WERI-Rb-1 (cell line): ENCODE measurements at regions not wholly inside any gene's neighbourhood (a gene's known extent, or its start where the extent isn't known, plus 50 kb on each side); places are given as distances from the start of the nearest gene placed in this dataset.

Experiments
- DNase-seq: peaks from one replicate; pipeline ENCODE4 v3.0.0-alpha.2; 2020
- H3K27ac ChIP-seq: fragments of 250-450 bp; sonication (Bioruptor Pico); 2 replicates; pipeline ENCODE4 v1.5.1; 2020; ENCODE audit warnings: mild to moderate bottlenecking, moderate library complexity
- H3K27me3 ChIP-seq: fragments of 250-450 bp; sonication (Bioruptor Pico); 2 replicates; pipeline ENCODE4 v1.5.1; 2021; ENCODE audit warnings: mild to moderate bottlenecking, low read depth, moderate library complexity; ENCODE audit not compliant: insufficient read depth, severe bottlenecking
- H3K36me3 ChIP-seq: fragments of 250-450 bp; sonication (Bioruptor Pico); 2 replicates; pipeline ENCODE4 v1.5.1; 2020; ENCODE audit warnings: mild to moderate bottlenecking, moderate library complexity
- H3K4me3 ChIP-seq: 2 replicates; pipeline ENCODE4 v1.5.1; 2011; ENCODE audit warnings: low read depth, mild to moderate bottlenecking, control low read depth, low read length
- H3K9me3 ChIP-seq: fragments of 250-450 bp; sonication (Bioruptor Pico); 2 replicates; pipeline ENCODE4 v1.5.1; 2021; ENCODE audit warnings: mild to moderate bottlenecking, moderate library complexity; ENCODE audit not compliant: severe bottlenecking
- CTCF ChIP-seq: IDR thresholded peaks from 2 replicates; pipeline ENCODE4 v1.5.1; 2011; ENCODE audit warnings: low read depth, mild to moderate bottlenecking, control low read depth, inconsistent platforms, low read length

GRCh38 chr6:19331089-19331488 lies 506.1 kb upstream of the ID4 start:
- no peak for DNase-seq
- Histone ChIP-seq H3K36me3 (no peaks in the 10 kb centered on the region), H3K27me3 (no peaks in the 10 kb centered on the region), H3K27ac (no peak overlapping the region), H3K9me3 (no peaks in the 10 kb centered on the region), H3K4me3 (no peak overlapping the region)
- TF ChIP-seq CTCF: no peak

GRCh38 chr6:19332806-19333460 lies 504.2 kb upstream of the ID4 start:
- no peaks in the 10 kb centered on the region for H3K9me3 ChIP-seq
- H3K27ac ChIP-seq: no peak overlapping the region
- no peaks in the 10 kb centered on the region for H3K36me3 ChIP-seq
- no peaks in the 10 kb centered on the region for H3K27me3 ChIP-seq
- no peak overlapping the region for H3K4me3 ChIP-seq
- TF ChIP-seq CTCF: no peak
- DNase-seq: no peak

- Histone ChIP-seq H3K4me3 (no peak overlapping the region), H3K9me3 (no peaks in the 10 kb centered on the region)
These were observed 503.2 kb upstream of the ID4 start for GRCh38 chr6:19333936-19334335.

GRCh38 chr6:19336579-19336978 lies 500.6 kb upstream of the ID4 start:
- no peak overlapping the region for H3K27ac ChIP-seq
- no peak for TF ChIP-seq CTCF
- H3K4me3 ChIP-seq: no peak overlapping the region
- no peaks in the 10 kb centered on the region for H3K36me3 ChIP-seq
- no peaks in the 10 kb centered on the region for H3K27me3 ChIP-seq
- DNase-seq: no peak
- H3K9me3 ChIP-seq: no peaks in the 10 kb centered on the region

More at GRCh38 chr6:19333936-19334335, 503.2 kb upstream of the ID4 start:
- Histone ChIP-seq H3K27me3 (no peaks in the 10 kb centered on the region), H3K27ac (no peak overlapping the region), H3K36me3 (no peaks in the 10 kb centered on the region)
- DNase-seq: no peak
- no peak for TF ChIP-seq CTCF

GRCh38 chr6:19337101-19337500 lies 500.1 kb upstream of the ID4 start:
- H3K27ac ChIP-seq: no peak overlapping the region
- no peak for DNase-seq
- no peaks in the 10 kb centered on the region for H3K36me3 ChIP-seq
- H3K27me3 ChIP-seq: no peaks in the 10 kb centered on the region
- TF ChIP-seq CTCF: no peak
- H3K9me3 ChIP-seq: no peaks in the 10 kb centered on the region
- H3K4me3 ChIP-seq: no peak overlapping the region

- no peak for DNase-seq
- H3K27me3 ChIP-seq: no peaks in the 10 kb centered on the region
- no peaks in the 10 kb centered on the region for H3K36me3 ChIP-seq
- H3K9me3 ChIP-seq: no peaks in the 10 kb centered on the region
- no peak overlapping the region for H3K27ac ChIP-seq
- H3K4me3 ChIP-seq: no peak overlapping the region
- TF ChIP-seq CTCF: no peak
These were observed 494.6 kb upstream of the ID4 start for GRCh38 chr6:19342616-19343015.
